ENCODE measurements at regions not wholly inside any gene's neighbourhood (a gene's known extent, or its start where the extent isn't known, plus 50 kb on each side); places are given as distances from the start of the nearest gene placed in this dataset.

DNA sequence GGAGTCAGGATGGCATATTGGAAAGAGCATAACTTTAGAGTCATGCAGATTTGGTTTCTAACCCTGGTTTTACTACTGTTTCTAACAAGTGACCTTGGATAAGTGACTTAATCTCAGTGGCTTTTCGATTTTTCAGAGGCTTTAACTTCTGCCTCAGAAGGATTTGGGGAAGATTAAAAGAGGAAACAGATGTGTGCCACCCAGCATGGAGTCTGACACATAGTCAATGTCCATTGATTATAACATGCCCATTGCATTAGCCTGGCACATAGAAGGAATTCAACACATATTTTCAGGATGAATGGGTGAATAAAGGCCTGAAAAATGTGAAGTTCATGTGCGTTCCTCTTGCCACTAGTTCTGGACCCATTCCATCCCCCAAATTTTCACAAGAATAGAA, 438.2 kb downstream of the EPHA4 start:
- Histone ChIP-seq H3K27ac (ENCODE audit: low read length) (no peak overlapping the region), H3K36me3 (ENCODE audit: control insufficient read depth, insufficient read depth, low read length) (no peaks in the 10 kb centered on the region), H3K4me1 (ENCODE audit: control insufficient read depth, insufficient read depth, low read length) (no peaks in the 10 kb centered on the region), H3K9me3 (ENCODE audit: control insufficient read depth, insufficient read depth, low read length) (no peaks in the 10 kb centered on the region), H3K27me3 (ENCODE audit: control insufficient read depth, insufficient read depth, low read length) (no peaks in the 10 kb centered on the region), H3K4me3 (ENCODE audit: low read length) (no peak overlapping the region)
- no peak for DNase-seq (ENCODE audit: low read depth, low spot score)
- WGBS (ENCODE audit: insufficient coverage, insufficient read length), result no CpG with 5 or more reads among the region's 2 CpGs

DNA sequence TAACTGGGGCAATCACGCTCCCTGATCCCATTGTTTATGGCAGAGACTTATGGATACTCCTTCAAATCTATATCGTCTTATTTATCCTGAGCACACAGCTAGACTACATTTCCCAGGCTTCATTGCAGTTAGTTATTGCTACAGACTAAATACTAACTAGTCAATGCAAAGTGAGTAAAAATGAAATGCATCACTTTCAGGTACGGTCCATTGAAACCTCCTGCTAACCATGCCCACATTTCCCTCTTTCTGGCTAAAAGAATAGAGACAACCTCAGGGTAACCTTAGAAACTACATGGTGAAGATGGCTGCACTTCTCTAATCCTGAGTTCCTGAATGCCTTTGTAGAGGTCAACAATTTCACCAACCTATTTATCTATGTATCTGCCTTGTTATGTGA, 437.4 kb downstream of the EPHA4 start:
- Histone ChIP-seq H3K36me3 (ENCODE audit: control insufficient read depth, insufficient read depth, low read length) (no peaks in the 10 kb centered on the region), H3K27ac (ENCODE audit: low read length) (no peak overlapping the region), H3K9me3 (ENCODE audit: control insufficient read depth, insufficient read depth, low read length) (no peaks in the 10 kb centered on the region), H3K4me1 (ENCODE audit: control insufficient read depth, insufficient read depth, low read length) (no peaks in the 10 kb centered on the region), H3K4me3 (ENCODE audit: low read length) (no peak overlapping the region), H3K27me3 (ENCODE audit: control insufficient read depth, insufficient read depth, low read length) (no peaks in the 10 kb centered on the region)
- WGBS (ENCODE audit: insufficient coverage, insufficient read length), result no CpG with 5 or more reads among the region's 3 CpGs
- DNase-seq (ENCODE audit: low read depth, low spot score), result no peak

DNA sequence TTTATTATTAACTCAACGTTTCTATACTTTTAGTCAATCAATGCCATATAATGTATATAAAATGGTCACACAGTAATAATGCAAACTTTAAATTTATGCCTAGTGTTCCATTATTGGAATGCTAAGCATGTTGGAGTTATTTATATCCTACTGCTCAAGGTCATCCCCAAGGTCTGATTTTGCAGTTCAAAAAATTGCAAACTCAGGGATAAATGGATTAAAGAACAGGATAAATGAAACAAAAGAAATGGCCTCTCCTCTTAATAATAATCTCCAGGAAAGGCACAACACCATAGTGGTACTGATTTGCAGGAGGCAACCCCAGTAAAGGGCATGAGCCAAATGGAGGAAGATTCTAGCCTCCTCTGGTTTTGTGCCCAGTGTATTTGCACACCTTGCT, 436.4 kb downstream of the EPHA4 start:
- Histone ChIP-seq H3K27ac (ENCODE audit: low read length) (no peak overlapping the region), H3K4me1 (ENCODE audit: control insufficient read depth, insufficient read depth, low read length) (no peaks in the 10 kb centered on the region), H3K27me3 (ENCODE audit: control insufficient read depth, insufficient read depth, low read length) (no peaks in the 10 kb centered on the region), H3K9me3 (ENCODE audit: control insufficient read depth, insufficient read depth, low read length) (no peaks in the 10 kb centered on the region), H3K4me3 (ENCODE audit: low read length) (no peak overlapping the region), H3K36me3 (ENCODE audit: control insufficient read depth, insufficient read depth, low read length) (no peaks in the 10 kb centered on the region)
- no CpG with 5 or more reads among the region's 1 CpG for WGBS (ENCODE audit: insufficient coverage, insufficient read length)
- no peak for DNase-seq (ENCODE audit: low read depth, low spot score)

DNA sequence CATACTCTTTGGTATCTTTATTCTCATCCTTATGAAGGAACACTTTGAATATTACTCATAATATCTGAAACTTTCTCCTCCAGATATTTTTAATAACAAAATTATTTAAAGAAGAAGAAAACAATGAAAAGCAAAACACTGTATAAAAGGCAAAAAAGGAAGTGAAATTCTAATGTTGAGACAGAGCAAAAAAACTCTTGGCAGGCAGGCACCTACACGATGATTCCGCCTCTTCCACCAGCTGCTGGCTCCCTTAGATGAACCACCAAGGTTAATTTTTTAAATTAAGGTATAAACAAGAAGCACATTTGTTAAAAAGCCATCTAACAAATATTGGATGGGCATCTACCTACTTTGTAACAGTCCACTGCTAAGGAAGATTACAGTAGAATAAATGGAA, 434.7 kb downstream of the EPHA4 start:
- no peaks in the 10 kb centered on the region for H3K9me3 ChIP-seq (ENCODE audit: control insufficient read depth, insufficient read depth, low read length)
- H3K27me3 ChIP-seq (ENCODE audit: control insufficient read depth, insufficient read depth, low read length), result no peaks in the 10 kb centered on the region
- no peak for DNase-seq (ENCODE audit: low read depth, low spot score)
- no peaks in the 10 kb centered on the region for H3K36me3 ChIP-seq (ENCODE audit: control insufficient read depth, insufficient read depth, low read length)
- H3K4me1 ChIP-seq (ENCODE audit: control insufficient read depth, insufficient read depth, low read length), result no peaks in the 10 kb centered on the region
- no peak overlapping the region for H3K27ac ChIP-seq (ENCODE audit: low read length)
- no CpG with 5 or more reads among the region's 2 CpGs for WGBS (ENCODE audit: insufficient coverage, insufficient read length)
- H3K4me3 ChIP-seq (ENCODE audit: low read length), result no peak overlapping the region

DNA sequence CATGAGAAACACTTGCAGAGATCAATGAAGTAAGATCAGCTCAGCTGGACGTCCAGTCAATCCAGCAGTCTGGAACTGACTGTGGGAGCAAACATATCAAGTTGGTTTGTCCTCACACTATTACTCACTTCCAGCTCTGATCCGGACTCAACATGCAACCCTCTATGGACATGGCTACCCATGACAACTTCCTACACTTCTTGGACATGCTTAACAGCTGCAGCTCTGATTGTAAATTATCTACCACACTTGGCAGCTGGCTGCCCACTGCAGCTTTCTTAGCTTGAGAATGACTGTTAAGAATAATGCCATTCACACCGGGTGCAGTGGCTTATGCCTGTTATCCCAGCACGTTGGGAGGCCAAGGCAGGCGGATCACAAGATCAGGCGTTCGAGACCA, 429.8 kb downstream of the EPHA4 start:
- WGBS (ENCODE audit: insufficient coverage, insufficient read length), result no CpG with 5 or more reads among the region's 7 CpGs
- H3K4me3 ChIP-seq (ENCODE audit: low read length), result no peak overlapping the region
- H3K9me3 ChIP-seq (ENCODE audit: control insufficient read depth, insufficient read depth, low read length), result no peaks in the 10 kb centered on the region

DNA sequence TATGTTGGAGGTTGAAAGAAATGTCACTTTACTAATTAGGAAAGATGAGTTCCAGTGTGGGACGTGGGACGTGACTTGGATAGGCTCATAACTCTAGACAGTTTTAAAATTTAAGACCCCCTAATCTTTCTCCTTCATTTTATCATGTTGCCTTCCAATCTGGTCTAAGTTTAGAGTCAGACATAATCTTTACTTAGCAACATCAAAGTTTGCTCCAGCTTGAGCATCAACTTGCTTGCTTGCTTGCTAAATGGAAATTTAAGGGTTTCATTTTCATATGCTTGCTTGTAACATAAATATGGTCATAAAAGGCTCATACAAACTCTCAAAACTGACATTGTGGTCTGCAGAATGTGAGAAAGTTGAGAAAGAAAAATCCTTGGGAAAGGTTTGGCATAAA, 428.9 kb downstream of the EPHA4 start:
- no peaks in the 10 kb centered on the region for H3K4me1 ChIP-seq (ENCODE audit: control insufficient read depth, insufficient read depth, low read length)
- no peaks in the 10 kb centered on the region for H3K27me3 ChIP-seq (ENCODE audit: control insufficient read depth, insufficient read depth, low read length)
- DNase-seq (ENCODE audit: low read depth, low spot score), result no peak
- no peaks in the 10 kb centered on the region for H3K36me3 ChIP-seq (ENCODE audit: control insufficient read depth, insufficient read depth, low read length)
- H3K4me3 ChIP-seq (ENCODE audit: low read length), result no peak overlapping the region
- H3K27ac ChIP-seq (ENCODE audit: low read length), result no peak overlapping the region
- no CpG with 5 or more reads among the region's 2 CpGs for WGBS (ENCODE audit: insufficient coverage, insufficient read length)
- no peaks in the 10 kb centered on the region for H3K9me3 ChIP-seq (ENCODE audit: control insufficient read depth, insufficient read depth, low read length)

More for the DNA sequence above, 429.8 kb downstream of the EPHA4 start:
- DNase-seq (ENCODE audit: low read depth, low spot score), result no peak
- Histone ChIP-seq H3K36me3 (ENCODE audit: control insufficient read depth, insufficient read depth, low read length) (no peaks in the 10 kb centered on the region), H3K27ac (ENCODE audit: low read length) (no peak overlapping the region), H3K4me1 (ENCODE audit: control insufficient read depth, insufficient read depth, low read length) (no peaks in the 10 kb centered on the region), H3K27me3 (ENCODE audit: control insufficient read depth, insufficient read depth, low read length) (no peaks in the 10 kb centered on the region)

DNA sequence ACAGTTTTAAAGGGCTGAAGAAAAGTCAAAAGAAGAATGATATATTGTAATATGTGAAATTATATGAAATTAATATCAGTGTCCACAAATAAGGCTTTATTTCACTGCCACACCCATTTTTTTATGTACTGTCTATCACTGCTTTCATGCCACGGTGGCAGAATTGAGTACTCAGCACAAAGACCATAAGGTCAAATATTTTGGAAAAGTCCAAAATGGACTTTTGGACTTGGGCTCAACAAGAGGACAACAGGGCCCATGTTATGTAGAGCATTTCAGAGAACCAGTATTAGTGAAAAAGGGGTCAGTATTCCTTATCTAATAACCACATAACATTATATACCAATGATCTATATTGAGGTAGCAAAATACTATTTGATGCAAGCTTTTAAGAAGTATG, 427.2 kb downstream of the EPHA4 start:
- Histone ChIP-seq H3K36me3 (ENCODE audit: control insufficient read depth, insufficient read depth, low read length) (no peaks in the 10 kb centered on the region), H3K4me3 (ENCODE audit: low read length) (no peak overlapping the region)
- no CpG with 5 or more reads among the region's 1 CpG for whole genome bisulfite sequencing (ENCODE audit: insufficient coverage, insufficient read length)

DNA sequence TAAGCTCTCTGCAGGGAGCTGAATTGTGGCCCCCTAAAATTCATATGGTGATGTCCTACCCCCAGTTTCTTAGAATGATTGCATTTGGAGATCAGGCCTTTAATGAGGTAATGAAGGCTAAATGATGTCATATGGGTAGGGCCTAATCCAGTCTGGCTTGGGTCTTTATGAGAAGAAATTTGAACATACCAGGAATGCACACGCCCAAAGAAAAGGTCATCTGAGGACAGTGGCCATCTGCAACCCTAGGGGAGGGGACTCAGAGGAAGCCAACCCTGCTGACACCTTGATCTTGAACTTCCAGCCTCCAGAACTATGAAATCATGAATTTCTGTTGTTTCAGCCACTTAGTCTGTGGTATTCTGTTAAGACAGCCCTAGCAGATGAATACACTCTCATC, 426.7 kb downstream of the EPHA4 start:
- no peaks in the 10 kb centered on the region for H3K9me3 ChIP-seq (ENCODE audit: control insufficient read depth, insufficient read depth, low read length)
- H3K27me3 ChIP-seq (ENCODE audit: control insufficient read depth, insufficient read depth, low read length), result no peaks in the 10 kb centered on the region
- DNase-seq (ENCODE audit: low read depth, low spot score), result no peak
- WGBS (ENCODE audit: insufficient coverage, insufficient read length), result no CpG with 5 or more reads among the region's 1 CpG
- no peaks in the 10 kb centered on the region for H3K36me3 ChIP-seq (ENCODE audit: control insufficient read depth, insufficient read depth, low read length)
- no peaks in the 10 kb centered on the region for H3K4me1 ChIP-seq (ENCODE audit: control insufficient read depth, insufficient read depth, low read length)
- H3K27ac ChIP-seq (ENCODE audit: low read length), result no peak overlapping the region
- H3K4me3 ChIP-seq (ENCODE audit: low read length), result no peak overlapping the region

More for the DNA sequence above, 427.2 kb downstream of the EPHA4 start:
- no peaks in the 10 kb centered on the region for H3K9me3 ChIP-seq (ENCODE audit: control insufficient read depth, insufficient read depth, low read length)
- H3K27me3 ChIP-seq (ENCODE audit: control insufficient read depth, insufficient read depth, low read length), result no peaks in the 10 kb centered on the region
- no peak for DNase-seq (ENCODE audit: low read depth, low spot score)
- H3K4me1 ChIP-seq (ENCODE audit: control insufficient read depth, insufficient read depth, low read length), result no peaks in the 10 kb centered on the region
- no peak overlapping the region for H3K27ac ChIP-seq (ENCODE audit: low read length)

DNA sequence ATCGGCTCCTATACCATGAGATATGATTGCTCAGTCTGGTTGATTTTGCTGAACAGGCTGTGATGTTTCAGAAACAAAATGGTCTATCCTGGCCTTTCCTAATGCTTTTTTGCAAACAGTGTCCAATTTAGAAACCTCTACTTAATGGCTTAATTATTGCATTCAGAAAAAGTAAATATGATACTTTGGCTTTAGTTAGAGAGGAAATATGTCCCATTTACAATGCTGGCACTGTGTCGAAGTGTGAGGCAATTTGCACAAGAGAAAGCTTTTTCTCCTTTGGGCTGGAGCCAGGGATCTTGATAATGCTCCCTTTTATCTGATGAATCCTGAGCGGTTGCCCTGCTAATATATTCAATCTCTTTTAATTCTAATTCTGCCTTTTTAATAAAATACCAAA, 418.9 kb downstream of the EPHA4 start:
- H3K9me3 ChIP-seq (ENCODE audit: control insufficient read depth, insufficient read depth, low read length), result no peaks in the 10 kb centered on the region
- DNase-seq (ENCODE audit: low read depth, low spot score), result no peak
- H3K4me1 ChIP-seq (ENCODE audit: control insufficient read depth, insufficient read depth, low read length), result no peaks in the 10 kb centered on the region
- H3K27me3 ChIP-seq (ENCODE audit: control insufficient read depth, insufficient read depth, low read length), result no peaks in the 10 kb centered on the region
- no CpG with 5 or more reads among the region's 3 CpGs for WGBS (ENCODE audit: insufficient coverage, insufficient read length)
- H3K36me3 ChIP-seq (ENCODE audit: control insufficient read depth, insufficient read depth, low read length), result no peaks in the 10 kb centered on the region
- no peak overlapping the region for H3K4me3 ChIP-seq (ENCODE audit: low read length)
- H3K27ac ChIP-seq (ENCODE audit: low read length), result no peak overlapping the region

DNA sequence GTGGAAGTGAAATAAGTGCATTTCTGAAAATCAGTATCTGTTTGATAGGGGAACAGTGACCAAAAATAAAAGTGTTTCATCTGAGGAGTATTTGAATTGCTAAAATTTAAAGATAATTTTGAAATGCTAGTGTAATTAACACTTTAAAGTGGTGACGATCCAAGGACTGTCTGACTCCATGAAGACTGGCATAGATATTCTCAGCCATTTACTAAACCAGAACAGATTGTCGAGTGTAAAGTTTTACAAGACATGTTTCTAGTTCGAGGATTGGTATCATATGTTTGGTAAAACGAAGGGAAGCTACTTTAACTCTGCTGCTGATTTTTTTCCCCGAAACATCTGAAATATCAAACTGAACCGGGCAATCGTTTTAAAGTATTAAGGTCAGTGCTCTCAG, 417.9 kb downstream of the EPHA4 start:
- no peak overlapping the region for H3K27ac ChIP-seq (ENCODE audit: low read length)
- no peaks in the 10 kb centered on the region for H3K27me3 ChIP-seq (ENCODE audit: control insufficient read depth, insufficient read depth, low read length)
- H3K36me3 ChIP-seq (ENCODE audit: control insufficient read depth, insufficient read depth, low read length), result no peaks in the 10 kb centered on the region
- H3K4me1 ChIP-seq (ENCODE audit: control insufficient read depth, insufficient read depth, low read length), result no peaks in the 10 kb centered on the region
- DNase-seq (ENCODE audit: low read depth, low spot score), result no peak
- no CpG with 5 or more reads among the region's 7 CpGs for WGBS (ENCODE audit: insufficient coverage, insufficient read length)
- no peaks in the 10 kb centered on the region for H3K9me3 ChIP-seq (ENCODE audit: control insufficient read depth, insufficient read depth, low read length)
- H3K4me3 ChIP-seq (ENCODE audit: low read length), result no peak overlapping the region

DNA sequence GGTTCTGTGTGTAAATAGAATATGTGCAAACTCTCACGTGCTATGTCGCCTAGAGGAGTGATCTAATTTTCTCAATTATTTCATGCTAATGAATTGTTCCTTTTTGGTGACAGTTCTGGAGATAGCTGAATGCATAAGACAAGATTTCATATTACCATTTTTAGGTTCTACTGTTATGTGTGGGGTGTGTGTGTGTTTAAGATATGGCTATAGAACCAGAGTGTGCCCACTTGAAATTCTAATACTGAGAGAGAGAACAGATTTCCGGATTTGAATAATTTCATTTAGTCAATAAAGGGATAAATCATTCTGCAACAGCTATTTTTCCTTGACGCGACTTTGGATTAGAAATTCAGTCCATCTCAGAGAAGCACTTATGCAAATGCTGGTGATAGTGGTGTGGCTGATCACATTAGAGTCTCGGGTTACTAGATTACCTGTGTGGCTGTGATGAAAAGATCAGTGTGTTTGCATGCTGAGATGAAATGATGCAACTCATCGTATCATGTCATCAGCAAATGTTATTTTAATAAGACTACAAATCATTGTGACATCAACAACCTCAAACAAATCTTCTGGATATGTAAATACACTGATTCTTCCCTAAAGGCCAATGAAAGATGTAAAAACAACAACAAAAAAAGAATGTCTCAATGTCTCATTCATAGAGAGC, 415.9 kb downstream of the EPHA4 start:
- no peak overlapping the region for H3K4me3 ChIP-seq (ENCODE audit: low read length)
- no peaks in the 10 kb centered on the region for H3K4me1 ChIP-seq (ENCODE audit: control insufficient read depth, insufficient read depth, low read length)
- peak; percentile 11 for DNase-seq (ENCODE audit: low read depth, low spot score)
- no peaks in the 10 kb centered on the region for H3K36me3 ChIP-seq (ENCODE audit: control insufficient read depth, insufficient read depth, low read length)
- H3K9me3 ChIP-seq (ENCODE audit: control insufficient read depth, insufficient read depth, low read length), result no peaks in the 10 kb centered on the region
- H3K27me3 ChIP-seq (ENCODE audit: control insufficient read depth, insufficient read depth, low read length), result no peaks in the 10 kb centered on the region
- WGBS (ENCODE audit: insufficient coverage, insufficient read length), result no CpG with 5 or more reads among the region's 7 CpGs
- no peak overlapping the region for H3K27ac ChIP-seq (ENCODE audit: low read length)
